T-helper 2 cell treated with Interferon-gamma antibody and Interleukin-4, amounts not matched to agents 5 μg/mL and 100 μg/mL, for 36 hours (primary cell): ENCODE measurements at regions not wholly inside any gene's neighbourhood (a gene's known extent, or its start where the extent isn't known, plus 50 kb on each side); places are given as distances from the start of the nearest gene placed in this dataset.

ENCODE experiments used
- DNase-seq: peaks from one replicate; pipeline ENCODE4 v3.0.0; 2021; ENCODE audit warnings: low spot score
- H3K27ac Mint-ChIP-seq: one replicate; pipeline ENCODE4 v1.8.0; 2021; ENCODE audit warnings: mild to moderate bottlenecking, mixed read lengths
- H3K27me3 Mint-ChIP-seq: one replicate; pipeline ENCODE4 v1.8.0; 2021; ENCODE audit warnings: low read depth, mixed read lengths
- H3K36me3 Mint-ChIP-seq: one replicate; pipeline ENCODE4 v1.8.0; 2021; ENCODE audit warnings: low read depth, mixed read lengths
- H3K4me1 Mint-ChIP-seq: one replicate; pipeline ENCODE4 v1.8.0; 2021; ENCODE audit warnings: low read depth, mixed read lengths
- H3K4me3 Mint-ChIP-seq: one replicate; pipeline ENCODE4 v1.8.0; 2022; ENCODE audit warnings: mild to moderate bottlenecking, moderate library complexity, mixed read lengths
- H3K9me3 Mint-ChIP-seq: one replicate; pipeline ENCODE4 v1.8.0; 2021; ENCODE audit warnings: mixed read lengths

- Mint-ChIP-seq H3K27ac (no peak overlapping the region), H3K9me3 (peaks cover 6% of the 10 kb centered on the region), H3K4me3 (no peak overlapping the region)
These were observed 276.0 kb upstream of the MPDZ start for GRCh38 chr9:13555516-13555915.

GRCh38 chr9:13554626-13555025 is 275.1 kb upstream of the MPDZ start:
- Mint-ChIP-seq H3K27me3 (no peaks in the 10 kb centered on the region), H3K9me3 (peaks cover 8% of the 10 kb centered on the region), H3K4me3 (no peak overlapping the region), H3K4me1 (no peaks in the 10 kb centered on the region), H3K27ac (no peak overlapping the region), H3K36me3 (no peaks in the 10 kb centered on the region)
- DNase-seq = no peak

More at GRCh38 chr9:13555516-13555915, 276.0 kb upstream of the MPDZ start:
- Mint-ChIP-seq H3K4me1 (no peaks in the 10 kb centered on the region), H3K36me3 (no peaks in the 10 kb centered on the region), H3K27me3 (no peaks in the 10 kb centered on the region)
- no peak for DNase-seq

GRCh38 chr9:13552606-13553215 is 273.2 kb upstream of the MPDZ start:
- Mint-ChIP-seq H3K4me3 (no peak overlapping the region), H3K9me3 (peaks cover 11% of the 10 kb centered on the region), H3K27me3 (no peaks in the 10 kb centered on the region), H3K4me1 (no peaks in the 10 kb centered on the region), H3K36me3 (no peaks in the 10 kb centered on the region), H3K27ac (no peak overlapping the region)
- no peak for DNase-seq

- Mint-ChIP-seq H3K4me3 (no peak overlapping the region), H3K27ac (no peak overlapping the region), H3K36me3 (no peaks in the 10 kb centered on the region), H3K27me3 (no peaks in the 10 kb centered on the region), H3K4me1 (no peaks in the 10 kb centered on the region), H3K9me3 (peaks cover 11% of the 10 kb centered on the region)
- DNase-seq = no peak
These were observed 271.0 kb upstream of the MPDZ start for GRCh38 chr9:13550519-13550918.

GRCh38 chr9:13548535-13548934 is 269.0 kb upstream of the MPDZ start:
- H3K4me3 Mint-ChIP-seq = no peak overlapping the region
- H3K9me3 Mint-ChIP-seq = peaks cover 11% of the 10 kb centered on the region
- H3K27me3 Mint-ChIP-seq = no peaks in the 10 kb centered on the region
- H3K27ac Mint-ChIP-seq = no peak overlapping the region
- no peak for DNase-seq
- no peaks in the 10 kb centered on the region for H3K36me3 Mint-ChIP-seq
- H3K4me1 Mint-ChIP-seq = no peaks in the 10 kb centered on the region

- Mint-ChIP-seq H3K4me3 (no peak overlapping the region), H3K36me3 (no peaks in the 10 kb centered on the region), H3K27me3 (no peaks in the 10 kb centered on the region), H3K9me3 (peaks cover 19% of the 10 kb centered on the region), H3K27ac (no peak overlapping the region), H3K4me1 (no peaks in the 10 kb centered on the region)
- no peak for DNase-seq
These were observed 255.6 kb upstream of the MPDZ start for GRCh38 chr9:13535141-13535540.

GRCh38 chr9:13534006-13534405 is 254.5 kb upstream of the MPDZ start:
- no peak for DNase-seq
- Mint-ChIP-seq H3K27me3 (no peaks in the 10 kb centered on the region), H3K9me3 (peaks cover 19% of the 10 kb centered on the region), H3K27ac (no peak overlapping the region), H3K36me3 (no peaks in the 10 kb centered on the region), H3K4me3 (no peak overlapping the region), H3K4me1 (no peaks in the 10 kb centered on the region)

- Mint-ChIP-seq H3K9me3 (peaks cover 19% of the 10 kb centered on the region), H3K27ac (no peak overlapping the region), H3K4me1 (no peaks in the 10 kb centered on the region), H3K27me3 (no peaks in the 10 kb centered on the region), H3K4me3 (no peak overlapping the region), H3K36me3 (no peaks in the 10 kb centered on the region)
- no peak for DNase-seq
These were observed 252.9 kb upstream of the MPDZ start for GRCh38 chr9:13532407-13532806.

- Mint-ChIP-seq H3K4me3 (no peak overlapping the region), H3K4me1 (no peaks in the 10 kb centered on the region), H3K27me3 (no peaks in the 10 kb centered on the region), H3K27ac (no peak overlapping the region), H3K9me3 (peaks cover 19% of the 10 kb centered on the region), H3K36me3 (no peaks in the 10 kb centered on the region)
- DNase-seq = no peak
These were observed 250.0 kb upstream of the MPDZ start for GRCh38 chr9:13529321-13530104.

GRCh38 chr9:13524245-13524644 is 244.8 kb upstream of the MPDZ start:
- no peak for DNase-seq
- Mint-ChIP-seq H3K27me3 (no peaks in the 10 kb centered on the region), H3K4me1 (no peaks in the 10 kb centered on the region), H3K4me3 (no peak overlapping the region), H3K36me3 (no peaks in the 10 kb centered on the region), H3K27ac (no peak overlapping the region), H3K9me3 (peaks cover 4% of the 10 kb centered on the region)

- Mint-ChIP-seq H3K4me1 (no peaks in the 10 kb centered on the region), H3K4me3 (no peak overlapping the region), H3K27me3 (no peaks in the 10 kb centered on the region), H3K36me3 (no peaks in the 10 kb centered on the region), H3K9me3 (peaks cover 12% of the 10 kb centered on the region), H3K27ac (no peak overlapping the region)
- no peak for DNase-seq
These were observed 240.6 kb upstream of the MPDZ start for GRCh38 chr9:13520069-13520468.

- H3K9me3 Mint-ChIP-seq = peaks cover 12% of the 10 kb centered on the region
- DNase-seq = no peak
- H3K4me3 Mint-ChIP-seq = no peak overlapping the region
- no peak overlapping the region for H3K27ac Mint-ChIP-seq
- H3K36me3 Mint-ChIP-seq = no peaks in the 10 kb centered on the region
- no peaks in the 10 kb centered on the region for H3K4me1 Mint-ChIP-seq
- H3K27me3 Mint-ChIP-seq = no peaks in the 10 kb centered on the region
These were observed 234.4 kb upstream of the MPDZ start for GRCh38 chr9:13513716-13514444.

- Mint-ChIP-seq H3K9me3 (peaks cover 12% of the 10 kb centered on the region), H3K36me3 (no peaks in the 10 kb centered on the region), H3K27ac (no peak overlapping the region), H3K4me1 (no peaks in the 10 kb centered on the region), H3K4me3 (no peak overlapping the region), H3K27me3 (no peaks in the 10 kb centered on the region)
- DNase-seq = no peak
These were observed 233.8 kb upstream of the MPDZ start for GRCh38 chr9:13513286-13513685.

GRCh38 chr9:13508681-13509080 is 229.2 kb upstream of the MPDZ start:
- H3K9me3 Mint-ChIP-seq = peaks cover 16% of the 10 kb centered on the region
- DNase-seq = no peak
- H3K4me1 Mint-ChIP-seq = no peaks in the 10 kb centered on the region
- no peaks in the 10 kb centered on the region for H3K27me3 Mint-ChIP-seq
- no peaks in the 10 kb centered on the region for H3K36me3 Mint-ChIP-seq
- H3K4me3 Mint-ChIP-seq = no peak overlapping the region
- no peak overlapping the region for H3K27ac Mint-ChIP-seq
